Muscle of arm (tissue), 1 donor: ENCODE measurements at regions not wholly inside any gene's neighbourhood (a gene's known extent, or its start where the extent isn't known, plus 50 kb on each side); places are given as distances from the start of the nearest gene placed in this dataset.
"Not testable (repeated sequence)": the region's sequence is repeated elsewhere in the genome, so short reads cannot be mapped to it uniquely, and the experiment has no call there.

Experiments used
- DNase-seq: peaks from one replicate; pipeline ENCODE4 v3.0.0-alpha.2; 2013

DNA sequence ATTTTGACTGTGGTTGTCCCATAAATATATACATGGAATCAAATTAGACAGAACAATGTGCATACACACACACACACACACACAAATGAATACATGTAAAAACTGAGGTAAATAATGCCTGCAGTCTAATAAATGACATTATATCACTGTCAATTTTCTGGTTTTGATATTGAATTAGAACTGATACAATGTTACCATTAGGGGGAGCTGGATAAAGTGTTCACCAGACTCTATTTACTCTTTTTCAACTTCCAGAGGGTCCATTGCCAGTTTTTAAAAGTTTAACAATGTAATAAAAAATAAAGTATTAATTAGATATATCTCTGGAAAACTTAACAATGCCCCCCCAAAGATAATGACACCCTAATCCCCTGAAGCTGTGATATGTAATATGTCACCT lies 1666.8 kb upstream of the TMEFF2 start:
- DNase-seq, result no peak

DNA sequence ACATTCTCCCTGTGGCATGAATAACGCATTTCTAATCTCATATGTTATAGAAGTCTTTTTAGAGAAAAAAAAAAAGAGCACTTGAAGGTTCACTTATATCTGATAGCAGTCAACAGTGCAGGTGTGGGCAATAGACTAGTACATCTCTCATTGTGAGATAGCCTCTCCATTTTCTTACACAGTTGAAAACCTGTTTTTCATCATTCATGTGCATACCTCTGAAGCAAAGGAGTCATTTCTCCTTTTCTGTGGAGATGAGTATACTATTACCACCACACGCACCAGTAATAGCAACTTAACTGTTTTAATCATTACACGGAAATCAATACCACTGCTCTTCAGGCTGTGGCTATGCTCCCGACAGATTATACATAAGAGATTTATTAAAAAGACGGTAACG lies 1653.3 kb upstream of the TMEFF2 start:
- no peak for DNase-seq

DNA sequence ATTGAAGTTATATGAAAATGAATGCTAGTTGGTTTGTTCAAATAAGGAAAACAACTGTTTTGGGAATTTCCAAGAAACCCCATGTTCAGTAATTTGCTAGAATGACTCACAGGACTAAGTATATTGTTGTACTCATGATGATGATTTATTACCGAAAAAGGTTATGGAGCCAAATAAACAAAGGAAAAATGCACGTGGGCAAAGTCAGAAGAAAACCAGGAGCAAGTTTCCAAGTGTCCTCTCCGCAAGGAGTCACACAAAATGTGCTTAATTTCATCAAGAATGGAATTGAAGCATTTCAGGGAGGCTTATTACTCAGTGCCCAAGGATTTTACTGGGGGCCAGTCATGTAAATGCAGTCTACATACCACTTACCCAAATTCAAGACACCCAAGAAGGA lies 1652.4 kb upstream of the TMEFF2 start:
- DNase-seq, result no peak

DNA sequence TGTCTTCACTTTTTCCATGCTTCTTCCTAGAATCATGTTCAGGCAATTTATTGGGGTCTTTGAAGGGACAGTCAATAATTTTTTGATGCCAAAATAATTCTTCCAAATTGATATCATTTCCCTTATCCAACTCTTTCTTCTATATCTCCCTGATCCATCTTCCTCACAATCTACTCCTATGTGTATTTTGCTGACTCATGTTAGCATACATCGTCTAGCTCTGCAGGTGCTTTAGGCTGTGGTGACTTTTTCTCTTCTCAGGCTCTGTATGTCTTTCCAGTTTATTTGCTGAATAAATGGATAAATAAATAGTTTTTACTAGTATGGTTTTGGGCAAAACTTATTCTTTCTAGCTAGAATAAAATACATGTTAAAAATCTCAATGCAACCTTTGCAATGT lies 1650.9 kb upstream of the TMEFF2 start:
- DNase-seq, result no peak

DNA sequence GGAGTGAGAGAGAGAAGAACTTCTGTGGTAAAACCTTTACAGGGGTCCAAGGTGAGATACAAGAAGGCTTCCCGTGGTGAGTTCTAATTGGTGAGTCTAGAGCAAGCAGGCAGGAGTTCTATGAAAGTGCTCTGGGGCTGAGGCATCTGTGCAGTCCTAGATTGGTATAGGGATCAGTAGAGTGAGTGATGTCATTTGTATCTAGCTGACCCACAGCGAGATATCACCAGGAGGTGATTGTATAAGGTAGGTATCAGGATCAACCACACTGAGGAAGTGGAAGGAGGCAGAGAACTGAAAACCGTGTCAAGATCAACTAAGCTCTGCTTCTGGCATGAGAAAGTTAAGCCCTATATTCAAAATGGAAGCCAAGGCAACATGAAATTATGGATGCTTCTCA lies 1648.9 kb upstream of the TMEFF2 start:
- no peak for DNase-seq

DNA sequence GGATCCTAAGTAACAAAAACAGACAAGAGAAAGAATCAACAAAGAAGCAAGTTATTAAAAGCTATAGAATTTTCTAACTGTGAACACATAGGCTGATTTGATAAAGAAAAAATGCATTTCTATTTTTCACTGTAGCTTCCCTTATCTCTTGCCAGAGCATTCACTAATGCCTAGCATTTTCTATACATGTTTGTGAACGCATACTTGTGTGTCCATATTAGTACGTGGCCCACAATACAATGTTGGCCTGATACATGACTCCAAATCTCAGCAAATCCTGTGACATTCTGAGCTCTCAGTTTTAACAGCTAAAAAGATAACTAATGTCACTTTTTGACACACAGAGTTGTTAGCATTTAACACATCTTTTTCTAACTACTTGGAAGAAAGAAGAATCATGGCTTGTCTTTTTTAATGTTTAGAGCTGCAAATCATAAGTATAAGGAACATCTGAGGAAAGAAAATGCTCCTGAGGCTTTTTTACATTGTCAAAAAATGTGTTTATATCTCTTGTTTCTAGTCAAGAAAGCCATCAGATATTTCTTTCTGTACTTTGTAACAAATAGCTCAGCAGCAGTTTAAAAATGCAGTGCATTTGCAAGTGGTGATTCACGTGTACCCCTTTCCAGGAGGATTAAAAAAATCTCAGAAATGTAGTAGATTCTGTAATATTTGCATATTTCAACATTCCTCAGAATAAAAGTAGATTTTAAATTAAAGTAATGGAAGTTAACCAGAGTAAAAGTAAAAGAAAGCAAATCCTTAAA lies 1646.8 kb upstream of the TMEFF2 start:
- no peak for DNase-seq

DNA sequence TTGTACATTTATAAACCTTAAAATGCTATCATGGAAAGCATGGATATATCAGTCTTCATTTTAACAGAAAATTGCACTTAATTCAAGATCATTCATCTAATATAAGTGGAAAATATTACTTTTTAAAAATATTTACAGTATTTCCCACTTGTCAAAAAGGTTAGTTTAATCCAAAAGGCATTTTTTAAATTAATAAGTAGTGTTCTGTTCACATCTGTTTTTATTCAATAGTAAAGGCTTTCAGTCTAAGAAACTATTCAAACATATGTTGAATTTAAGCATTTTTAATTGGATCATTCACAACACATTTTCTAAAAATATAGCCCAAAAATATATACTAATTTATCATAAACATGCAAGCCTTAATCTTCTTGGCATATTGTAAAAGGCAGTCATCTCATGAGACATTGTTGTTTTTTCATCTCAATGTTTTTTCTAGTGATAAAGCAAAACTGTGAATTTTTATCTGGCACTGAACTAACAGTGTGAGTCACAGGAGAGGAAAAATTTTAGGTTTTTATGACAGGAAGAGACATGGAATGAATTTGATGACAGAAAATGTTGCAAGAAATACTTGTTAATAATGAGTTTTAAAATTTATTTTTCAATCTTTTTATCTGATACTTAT lies 1642.5 kb upstream of the TMEFF2 start:
- DNase-seq, result peak; percentile 35

DNA sequence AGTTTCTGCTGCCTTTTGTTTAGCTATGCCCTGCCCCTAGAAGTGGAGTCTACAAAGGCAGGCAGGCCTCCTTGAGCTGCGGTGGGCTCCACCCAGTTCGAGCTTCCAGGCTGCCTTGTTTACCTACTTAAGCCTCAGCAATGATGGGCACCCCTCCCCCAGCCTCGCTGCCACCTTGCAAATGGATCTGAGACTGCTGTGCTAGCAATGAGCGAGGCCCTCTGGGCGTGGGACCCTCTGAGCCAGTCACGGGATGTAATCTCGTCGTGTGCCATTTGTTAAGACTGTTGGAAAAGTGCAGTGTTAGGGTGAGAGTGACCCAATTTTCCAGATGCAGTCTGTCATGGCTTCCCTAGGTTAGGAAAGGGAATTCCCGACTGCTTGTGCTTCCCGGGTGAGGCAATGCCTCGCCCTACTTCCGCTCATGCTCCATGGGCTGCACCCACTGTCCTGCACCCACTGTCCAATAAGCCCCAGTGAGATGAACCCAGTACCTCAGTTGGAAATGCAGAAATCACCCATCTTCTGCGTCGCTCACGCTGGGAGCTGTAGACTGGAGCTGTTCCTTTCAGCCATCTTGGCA lies 1641.8 kb upstream of the TMEFF2 start:
- DNase-seq, result not testable (repeated sequence)

DNA sequence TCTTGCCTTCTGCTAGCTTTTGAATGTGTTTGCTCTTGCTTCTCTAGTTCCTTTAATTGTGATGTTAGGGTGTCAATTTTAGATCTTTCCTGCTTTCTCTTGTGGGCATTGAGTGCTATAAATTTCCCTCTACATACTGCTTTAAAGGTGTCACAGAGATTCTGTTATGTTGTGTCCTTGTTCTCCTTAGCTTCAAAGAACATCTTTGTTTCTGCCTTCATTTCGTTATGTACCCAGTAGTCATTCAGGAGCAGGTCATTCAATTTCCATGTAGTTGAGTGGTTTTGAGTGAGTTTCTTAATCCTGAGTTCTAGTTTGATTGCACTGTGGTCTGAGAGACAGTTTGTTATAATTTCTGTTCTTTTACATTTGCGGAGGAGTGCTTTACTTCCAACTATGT lies 1639.2 kb upstream of the TMEFF2 start:
- not testable (repeated sequence) for DNase-seq

DNA sequence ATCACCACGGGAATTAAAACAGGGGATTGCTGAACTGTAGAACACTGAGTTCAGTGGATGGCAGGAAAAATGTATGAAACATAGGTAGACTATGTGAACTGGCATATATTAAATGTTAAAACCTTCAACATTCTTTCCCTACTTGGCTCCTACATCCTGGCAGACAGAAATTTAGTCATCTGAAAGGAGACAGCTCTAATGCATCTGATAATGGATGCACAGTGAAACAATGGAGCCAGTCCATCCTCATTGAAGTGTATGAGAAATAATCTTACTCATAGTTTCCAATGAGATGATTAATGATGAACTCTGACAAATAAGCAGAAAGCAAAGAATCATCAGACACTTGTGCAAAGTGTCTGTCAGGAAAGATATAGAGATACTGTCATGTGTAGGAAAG lies 1629.7 kb upstream of the TMEFF2 start:
- no peak for DNase-seq

DNA sequence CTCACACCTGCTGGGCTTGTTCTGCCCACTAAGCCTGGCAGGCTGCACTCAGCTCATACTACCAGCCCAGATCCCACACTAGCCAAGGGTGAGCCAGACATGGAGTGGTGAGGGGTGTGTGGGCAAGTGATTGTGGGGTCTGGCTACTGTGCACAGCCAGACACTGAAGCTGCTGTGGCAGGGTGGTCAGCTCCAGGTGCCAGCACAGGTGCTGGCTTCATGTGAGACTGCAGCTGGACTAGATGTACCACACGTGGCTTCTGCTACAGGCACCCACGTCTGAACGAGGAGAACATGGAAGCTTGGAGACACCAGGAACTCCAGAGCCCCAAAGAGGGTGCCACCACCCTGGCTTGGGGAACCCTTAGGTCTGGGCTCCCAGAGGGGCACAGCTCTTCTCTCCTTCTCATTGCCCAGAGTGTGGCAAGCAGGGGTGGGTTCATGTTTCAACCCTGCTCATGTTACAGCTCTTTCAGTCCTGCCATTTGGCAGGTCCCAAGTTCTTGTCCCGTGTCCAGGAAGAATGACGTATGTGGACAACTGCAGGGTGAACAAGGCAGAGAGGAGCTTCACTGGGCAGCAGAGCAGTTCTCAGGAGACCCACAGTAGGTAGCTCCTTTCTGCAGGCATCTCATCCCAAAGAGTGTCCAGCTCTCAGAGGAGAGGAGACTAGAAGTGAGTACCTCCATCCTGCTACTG lies 1624.2 kb upstream of the TMEFF2 start:
- no peak for DNase-seq

DNA sequence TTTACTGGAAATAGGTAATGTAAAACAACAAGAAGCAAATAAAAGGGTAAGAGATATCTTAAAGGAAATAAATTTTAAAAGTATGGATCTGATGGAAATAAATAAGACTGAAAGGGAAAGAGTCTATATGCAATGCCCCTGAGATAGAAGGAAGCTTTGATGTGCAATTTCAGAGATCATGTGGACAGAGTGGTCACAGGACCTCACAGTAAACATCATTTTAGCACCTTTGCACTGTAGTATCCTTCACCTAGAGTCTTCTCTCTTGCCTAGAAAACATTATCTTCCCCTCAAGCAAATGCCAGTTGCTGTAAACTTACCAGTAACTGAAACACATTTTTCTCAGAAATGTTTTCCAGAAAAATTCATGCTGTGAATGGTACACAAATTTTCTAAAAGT lies 1621.3 kb upstream of the TMEFF2 start:
- no peak for DNase-seq

DNA sequence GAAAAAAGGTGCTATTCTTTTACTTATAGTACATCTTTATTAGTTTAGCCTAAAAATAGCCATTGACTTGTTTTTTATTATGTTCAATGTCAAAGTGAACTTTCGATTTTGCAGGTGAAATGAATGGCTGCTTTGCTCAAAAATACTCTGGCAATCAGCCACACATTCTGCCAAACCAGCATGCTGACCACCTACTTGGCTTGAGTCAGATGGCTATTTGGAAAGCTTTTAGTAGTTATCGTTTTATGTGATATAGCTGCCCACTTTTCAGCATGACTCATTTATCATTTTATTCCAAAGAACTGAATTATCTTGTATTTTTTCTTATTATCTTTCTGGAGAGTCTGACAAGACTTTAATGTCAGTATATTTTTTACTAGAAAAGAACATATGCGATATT lies 1615.8 kb upstream of the TMEFF2 start:
- DNase-seq, result no peak

DNA sequence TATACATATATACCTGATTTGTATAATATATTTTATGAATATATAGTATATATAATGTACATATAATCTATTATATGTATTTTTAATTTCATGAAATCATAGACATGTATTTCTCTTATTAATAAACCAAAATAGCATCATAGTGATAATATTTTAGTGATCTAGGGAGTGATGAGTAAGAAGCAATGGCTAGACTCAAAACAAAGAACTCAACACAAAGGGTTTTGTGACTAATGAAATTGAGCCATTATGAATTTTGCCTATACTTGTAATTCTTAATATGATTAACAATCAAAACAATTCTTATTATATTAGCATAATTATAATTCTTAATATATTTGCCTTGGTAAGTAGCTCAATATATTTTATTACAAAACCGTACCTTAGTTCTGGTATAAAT lies 1614.1 kb upstream of the TMEFF2 start:
- no peak for DNase-seq

DNA sequence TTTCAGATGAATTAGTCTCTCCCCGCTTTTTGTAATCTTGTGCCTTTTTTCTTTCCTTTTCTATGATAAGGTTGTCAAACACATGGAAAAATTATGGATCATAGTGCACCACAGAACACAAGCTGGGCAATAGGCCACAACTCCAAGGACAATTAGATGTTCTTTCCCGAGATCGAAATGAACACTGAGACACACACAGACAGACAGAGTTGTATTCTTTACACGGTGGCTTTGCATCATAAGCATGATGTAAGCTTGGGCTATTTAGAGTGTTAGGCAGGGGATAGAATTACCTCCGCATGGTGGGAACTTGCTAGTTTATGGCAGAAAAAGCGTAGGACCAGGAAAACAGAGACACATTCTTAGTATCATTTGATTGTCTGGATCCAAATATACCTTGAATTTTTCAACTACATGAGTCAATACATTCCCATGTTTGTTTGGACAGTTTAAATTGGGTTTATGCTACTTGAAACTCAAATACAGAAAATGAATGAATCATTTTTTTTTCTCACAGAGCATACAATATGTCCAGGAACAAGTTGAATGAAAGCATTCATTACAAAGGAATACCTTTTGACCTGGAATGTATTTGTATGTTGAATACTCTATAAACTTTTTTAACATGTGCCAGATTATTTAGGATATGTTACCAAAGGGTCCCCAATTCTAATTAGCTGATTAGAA lies 1611.5 kb upstream of the TMEFF2 start:
- no peak for DNase-seq

DNA sequence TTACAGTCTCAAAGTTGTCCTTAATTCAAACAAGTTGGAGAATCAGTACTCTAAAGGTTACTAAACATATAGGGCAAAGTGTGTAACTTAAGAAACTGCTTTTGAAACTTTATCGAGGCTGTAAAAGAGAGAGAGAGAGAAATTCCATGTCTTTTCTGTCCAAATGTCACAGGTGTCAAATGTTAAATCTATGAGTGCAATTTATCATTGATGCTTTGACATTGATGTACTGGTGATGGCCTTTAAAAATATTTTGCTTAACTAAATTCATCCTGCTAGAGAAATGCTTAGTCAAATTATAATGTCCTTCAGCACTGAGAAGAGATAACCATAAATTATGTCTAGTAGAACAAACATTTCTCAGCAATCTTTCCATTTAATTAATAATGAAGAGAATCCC lies 1602.1 kb upstream of the TMEFF2 start:
- DNase-seq, result no peak

DNA sequence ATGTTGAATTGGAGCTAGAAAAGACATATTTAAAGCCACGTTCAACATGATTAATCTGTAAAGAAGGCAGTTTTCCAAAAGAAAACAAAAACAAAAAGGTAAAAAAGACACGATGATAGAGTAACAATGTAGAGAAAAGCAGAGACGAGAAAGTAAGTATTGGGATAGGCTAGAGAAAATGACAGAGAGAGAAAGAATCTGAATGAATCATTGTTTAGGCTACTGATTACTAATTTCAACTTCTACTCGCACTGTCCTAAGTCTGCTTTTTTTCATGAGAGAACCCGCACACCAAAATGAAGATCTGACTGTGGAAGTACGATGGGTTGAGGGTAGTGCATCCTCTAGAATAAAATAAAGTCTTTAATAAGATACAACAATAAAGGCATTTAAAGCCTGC lies 1599.2 kb upstream of the TMEFF2 start:
- no peak for DNase-seq

DNA sequence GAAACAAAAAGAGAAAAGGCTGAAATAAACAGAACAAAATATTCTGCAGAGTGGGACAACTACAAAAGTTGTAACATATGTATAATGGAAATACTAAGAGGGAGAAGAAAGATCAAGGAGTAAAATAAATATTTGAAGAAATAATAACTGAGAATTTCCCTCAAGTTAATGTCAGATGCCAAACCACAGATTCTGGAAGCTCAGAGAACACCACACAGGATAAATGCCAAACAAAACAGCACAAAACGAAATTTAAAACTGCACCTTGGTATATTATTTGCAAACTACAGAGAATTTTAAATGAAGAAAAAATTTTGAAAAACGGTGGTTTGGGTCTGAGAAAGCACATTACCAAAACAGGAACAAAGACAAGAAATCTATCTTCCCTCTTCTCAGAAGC lies 1588.9 kb upstream of the TMEFF2 start:
- DNase-seq, result no peak

DNA sequence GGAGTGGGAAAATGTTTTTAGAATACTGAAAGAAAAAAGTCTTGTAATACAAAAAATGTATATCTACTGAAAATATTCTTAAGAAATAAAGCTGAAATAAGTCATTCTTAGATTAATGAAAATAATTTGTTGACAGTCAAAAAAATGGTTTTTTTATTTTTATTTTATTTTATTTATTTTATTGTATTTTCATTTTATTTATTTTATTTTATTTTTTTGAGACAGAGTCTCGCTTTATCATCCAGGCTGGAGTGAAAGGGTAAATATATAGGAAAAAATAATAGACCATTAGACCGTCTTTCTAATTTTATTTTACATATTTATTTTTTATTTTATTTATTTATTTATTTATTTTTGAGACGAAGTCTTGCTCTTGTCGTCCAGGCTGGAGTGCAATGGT lies 1583.6 kb upstream of the TMEFF2 start:
- DNase-seq, result no peak

DNA sequence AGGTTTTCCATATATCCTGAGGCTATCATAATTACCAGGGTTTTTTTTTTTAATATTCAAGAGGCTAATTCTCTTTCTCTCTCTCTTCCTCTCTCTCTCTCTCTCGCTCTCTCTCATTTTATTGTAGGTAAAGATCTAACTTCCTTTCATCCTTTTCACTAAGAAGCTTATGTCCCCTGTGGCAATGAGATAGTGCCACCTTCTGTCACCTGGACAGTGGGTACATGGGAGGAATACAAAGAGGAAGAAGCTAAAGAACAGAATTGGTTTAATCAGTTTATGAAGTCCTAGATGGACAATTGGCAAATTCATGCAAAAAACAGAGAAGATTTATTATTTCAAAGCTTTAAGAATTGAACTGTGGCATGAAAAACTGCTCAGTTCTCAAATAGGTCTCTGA lies 1582.3 kb upstream of the TMEFF2 start:
- DNase-seq, result no peak

DNA sequence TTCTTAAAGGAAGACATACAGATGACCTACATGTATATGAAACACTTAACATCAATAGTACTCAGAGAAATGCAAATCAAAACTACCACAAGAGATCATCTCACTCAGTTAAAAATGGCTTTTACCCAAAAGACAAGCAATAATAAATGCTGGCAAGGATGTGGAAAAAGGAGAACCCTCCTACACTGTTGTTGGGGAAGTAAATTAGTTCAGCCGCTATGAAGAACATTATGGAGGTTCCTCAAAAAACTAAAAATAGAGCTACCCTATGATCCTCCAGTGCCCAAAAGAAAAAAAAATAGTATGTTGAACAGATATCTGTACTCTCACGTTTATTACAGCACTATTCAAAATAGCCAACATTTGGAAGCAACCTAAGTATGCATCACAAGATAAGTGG lies 1579.4 kb upstream of the TMEFF2 start:
- DNase-seq, result no peak

DNA sequence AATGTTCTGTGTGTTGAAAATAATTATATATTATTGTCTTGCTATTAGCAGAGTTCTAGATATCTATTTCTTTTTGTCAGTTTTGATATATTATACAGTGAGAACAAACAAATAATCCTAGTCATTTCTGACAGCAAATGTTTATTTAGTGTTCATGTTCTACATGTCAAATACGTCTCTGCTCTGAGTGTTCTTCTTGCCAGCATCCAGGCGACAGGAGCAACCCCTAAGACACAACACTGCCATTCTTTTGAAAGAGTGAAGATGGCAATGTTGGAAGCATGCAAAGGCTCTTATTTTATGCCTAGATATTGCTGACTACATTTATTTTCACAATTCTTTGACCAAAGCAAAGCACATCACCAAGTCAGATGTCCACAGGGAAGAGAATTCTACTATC lies 1556.6 kb upstream of the TMEFF2 start:
- no peak for DNase-seq
